ENCODE measurements at regions not wholly inside any gene's neighbourhood (a gene's known extent, or its start where the extent isn't known, plus 50 kb on each side); places are given as distances from the start of the nearest gene placed in this dataset.

DNA sequence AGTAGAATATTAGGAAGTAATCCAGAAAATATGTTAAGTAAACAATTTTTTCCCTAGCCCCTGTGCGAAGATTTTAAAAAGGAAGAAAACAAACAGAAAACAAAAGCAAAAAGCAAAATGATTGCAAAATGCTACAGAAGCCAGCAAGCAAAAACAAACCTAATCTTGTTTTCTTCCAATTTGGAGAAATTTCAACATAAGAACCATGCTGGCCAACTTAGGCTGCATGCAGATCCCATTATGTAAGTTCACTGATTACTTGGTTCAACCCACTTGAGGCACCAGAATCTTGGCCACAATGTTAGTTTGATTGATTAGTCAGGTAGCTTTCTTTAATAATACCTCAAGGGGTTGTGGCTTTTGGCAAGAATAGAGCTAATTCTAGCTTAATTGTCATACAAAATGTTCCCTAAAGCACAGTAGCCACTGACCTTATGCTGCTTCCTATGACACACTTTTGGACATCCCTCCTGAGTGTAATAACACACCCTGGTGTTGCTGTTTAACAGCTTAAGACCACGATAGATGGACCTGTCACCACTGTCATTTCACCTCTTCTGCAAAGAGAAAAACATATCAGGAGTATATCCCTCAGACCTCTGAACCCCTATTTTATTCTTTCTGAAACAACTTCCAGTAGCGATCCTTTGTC, 2342.1 kb downstream of the PCDH7 start:
- no peaks in the 10 kb centered on the region for H3K27me3 Mint-ChIP-seq (ENCODE audit: unreplicated experiment)
- no peak for DNase-seq
- intact Hi-C loops (cut with micrococcal nuclease; ENCODE audit: unreplicated experiment) = no loop called here
- H3K4me1 Mint-ChIP-seq (ENCODE audit: low read depth, unreplicated experiment) = no peaks in the 10 kb centered on the region
- BruUV-seq (replicated peaks) = no TSS peak
- peaks cover 3% of the 10 kb centered on the region for H3K9me3 Mint-ChIP-seq (ENCODE audit: low read depth, unreplicated experiment)
- TF ChIP-seq, protein P1, sequence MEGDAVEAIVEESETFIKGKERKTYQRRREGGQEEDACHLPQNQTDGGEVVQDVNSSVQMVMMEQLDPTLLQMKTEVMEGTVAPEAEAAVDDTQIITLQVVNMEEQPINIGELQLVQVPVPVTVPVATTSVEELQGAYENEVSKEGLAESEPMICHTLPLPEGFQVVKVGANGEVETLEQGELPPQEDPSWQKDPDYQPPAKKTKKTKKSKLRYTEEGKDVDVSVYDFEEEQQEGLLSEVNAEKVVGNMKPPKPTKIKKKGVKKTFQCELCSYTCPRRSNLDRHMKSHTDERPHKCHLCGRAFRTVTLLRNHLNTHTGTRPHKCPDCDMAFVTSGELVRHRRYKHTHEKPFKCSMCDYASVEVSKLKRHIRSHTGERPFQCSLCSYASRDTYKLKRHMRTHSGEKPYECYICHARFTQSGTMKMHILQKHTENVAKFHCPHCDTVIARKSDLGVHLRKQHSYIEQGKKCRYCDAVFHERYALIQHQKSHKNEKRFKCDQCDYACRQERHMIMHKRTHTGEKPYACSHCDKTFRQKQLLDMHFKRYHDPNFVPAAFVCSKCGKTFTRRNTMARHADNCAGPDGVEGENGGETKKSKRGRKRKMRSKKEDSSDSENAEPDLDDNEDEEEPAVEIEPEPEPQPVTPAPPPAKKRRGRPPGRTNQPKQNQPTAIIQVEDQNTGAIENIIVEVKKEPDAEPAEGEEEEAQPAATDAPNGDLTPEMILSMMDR (IDR thresholded peaks at IDR 0.05; ENCODE audit: unreplicated experiment) = no peak
- no peak overlapping the region for H3K27ac Mint-ChIP-seq (ENCODE audit: unreplicated experiment)
- H3K36me3 Mint-ChIP-seq (ENCODE audit: insufficient read depth, unreplicated experiment) = no peaks in the 10 kb centered on the region
- H3K4me3 Mint-ChIP-seq (ENCODE audit: low read depth, unreplicated experiment) = no peak overlapping the region
- CTCF ChIA-PET = no interaction called here

DNA sequence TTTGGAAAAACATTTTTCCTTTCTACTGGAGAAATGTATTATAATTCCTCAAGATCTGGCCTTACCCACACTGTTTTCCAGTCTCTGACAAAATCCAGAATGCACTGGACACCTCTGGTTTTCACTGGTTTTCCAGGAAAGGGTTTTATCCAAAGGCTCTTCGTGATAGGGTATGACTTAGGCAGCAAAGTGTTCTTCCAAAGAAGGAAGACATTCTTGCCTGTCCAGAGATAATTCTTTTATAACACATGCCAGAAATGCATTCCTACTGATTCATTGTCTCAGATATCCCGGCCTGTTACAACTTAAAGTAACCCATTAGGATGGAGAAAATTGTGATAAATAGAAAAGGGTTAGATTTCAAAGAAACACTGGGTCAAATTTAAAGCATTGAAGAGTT, 2343.1 kb downstream of the PCDH7 start:
- CTCF ChIA-PET = no interaction called here
- no peak for DNase-seq
- H3K4me3 Mint-ChIP-seq (ENCODE audit: low read depth, unreplicated experiment) = no peak overlapping the region
- H3K9me3 Mint-ChIP-seq (ENCODE audit: low read depth, unreplicated experiment) = peaks cover under 1% of the 10 kb centered on the region
- no peaks in the 10 kb centered on the region for H3K4me1 Mint-ChIP-seq (ENCODE audit: low read depth, unreplicated experiment)
- no peaks in the 10 kb centered on the region for H3K27me3 Mint-ChIP-seq (ENCODE audit: unreplicated experiment)
- no peak overlapping the region for H3K27ac Mint-ChIP-seq (ENCODE audit: unreplicated experiment)
- no peaks in the 10 kb centered on the region for H3K36me3 Mint-ChIP-seq (ENCODE audit: insufficient read depth, unreplicated experiment)
- TF ChIP-seq, protein P1 (IDR thresholded peaks at IDR 0.05; ENCODE audit: unreplicated experiment) = no peak
- intact Hi-C loops (cut with micrococcal nuclease; ENCODE audit: unreplicated experiment) = no loop called here
- no TSS peak for BruUV-seq (replicated peaks)

DNA sequence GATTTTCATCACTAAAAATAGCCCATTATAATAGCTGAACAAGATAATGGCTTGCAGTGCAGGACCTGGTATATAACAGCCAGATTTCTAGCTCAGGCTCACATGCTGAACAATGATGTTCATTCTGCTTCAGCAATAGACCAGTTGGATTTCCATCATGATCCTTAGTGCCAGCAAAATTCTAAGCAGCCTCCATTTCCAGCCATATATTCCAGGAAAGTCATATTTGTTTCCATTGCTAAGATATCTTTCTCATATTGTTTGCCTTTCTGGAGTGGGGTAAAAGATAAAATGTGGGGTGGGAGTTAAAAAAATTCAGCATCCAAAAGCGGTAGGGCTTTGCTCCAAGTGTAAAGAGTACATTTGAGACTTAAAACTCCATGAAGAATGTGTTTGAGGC, 2344.1 kb downstream of the PCDH7 start:
- no peak for DNase-seq
- H3K36me3 Mint-ChIP-seq (ENCODE audit: insufficient read depth, unreplicated experiment) = no peaks in the 10 kb centered on the region
- no peaks in the 10 kb centered on the region for H3K27me3 Mint-ChIP-seq (ENCODE audit: unreplicated experiment)
- H3K27ac Mint-ChIP-seq (ENCODE audit: unreplicated experiment) = no peak overlapping the region
- intact Hi-C loops (cut with micrococcal nuclease; ENCODE audit: unreplicated experiment) = no loop called here
- H3K9me3 Mint-ChIP-seq (ENCODE audit: low read depth, unreplicated experiment) = no peaks in the 10 kb centered on the region
- no peaks in the 10 kb centered on the region for H3K4me1 Mint-ChIP-seq (ENCODE audit: low read depth, unreplicated experiment)
- TF ChIP-seq, protein P1 (IDR thresholded peaks at IDR 0.05; ENCODE audit: unreplicated experiment) = no peak
- CTCF ChIA-PET = no interaction called here
- no TSS peak for BruUV-seq (replicated peaks)
- no peak overlapping the region for H3K4me3 Mint-ChIP-seq (ENCODE audit: low read depth, unreplicated experiment)

DNA sequence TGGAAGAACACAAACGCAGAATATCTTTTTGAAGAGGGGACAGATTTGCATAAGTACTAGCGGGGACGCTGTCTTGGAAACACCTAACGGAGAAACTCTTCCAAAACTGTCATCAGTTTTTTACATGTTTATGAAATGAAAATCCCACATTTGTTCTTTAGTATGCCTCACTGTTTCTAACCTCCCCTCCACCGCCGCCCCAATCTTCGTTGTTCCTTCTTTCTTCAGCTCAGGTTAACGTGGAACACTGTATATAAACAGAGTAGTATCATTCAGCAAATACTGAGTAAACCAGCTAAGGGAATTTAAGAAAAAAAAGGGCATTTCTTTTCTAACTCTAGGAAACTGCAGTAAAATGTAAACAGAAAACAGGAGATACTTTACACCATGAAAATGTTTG, 2345.6 kb downstream of the PCDH7 start:
- no peak for DNase-seq
- intact Hi-C loops (cut with micrococcal nuclease; ENCODE audit: unreplicated experiment) = no loop called here
- CTCF ChIA-PET = no interaction called here
- no peak overlapping the region for H3K27ac Mint-ChIP-seq (ENCODE audit: unreplicated experiment)
- H3K4me3 Mint-ChIP-seq (ENCODE audit: low read depth, unreplicated experiment) = no peak overlapping the region
- no peaks in the 10 kb centered on the region for H3K4me1 Mint-ChIP-seq (ENCODE audit: low read depth, unreplicated experiment)
- no peaks in the 10 kb centered on the region for H3K9me3 Mint-ChIP-seq (ENCODE audit: low read depth, unreplicated experiment)
- no peaks in the 10 kb centered on the region for H3K36me3 Mint-ChIP-seq (ENCODE audit: insufficient read depth, unreplicated experiment)
- TF ChIP-seq, protein P1 (IDR thresholded peaks at IDR 0.05; ENCODE audit: unreplicated experiment) = no peak
- no peaks in the 10 kb centered on the region for H3K27me3 Mint-ChIP-seq (ENCODE audit: unreplicated experiment)
- no TSS peak for BruUV-seq (replicated peaks)

Measured in Calu3 (cell line).